ENCODE measurements at regions not wholly inside any gene's neighbourhood (a gene's known extent, or its start where the extent isn't known, plus 50 kb on each side); places are given as distances from the start of the nearest gene placed in this dataset.

DNA sequence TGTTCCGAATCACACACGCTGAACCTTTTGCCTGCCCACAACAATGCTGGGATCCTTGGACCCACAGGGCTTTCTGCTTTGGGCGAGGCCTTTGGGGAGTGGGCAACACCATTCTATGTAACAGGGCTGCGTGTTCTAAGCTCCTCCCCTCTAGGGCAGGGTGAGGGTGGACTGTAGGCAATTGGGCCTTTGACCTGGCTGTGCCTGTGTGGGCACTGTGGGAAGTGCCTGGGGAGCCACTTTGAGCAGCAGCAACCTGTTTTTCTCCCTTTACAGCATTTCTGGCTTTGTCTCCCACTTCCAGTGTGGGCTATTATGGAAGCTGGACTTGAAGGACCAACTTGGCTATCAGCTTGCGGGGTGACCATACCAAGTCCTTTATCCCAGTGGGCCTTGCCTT lies 128.9 kb upstream of the WSCD1 start:
- TF ChIP-seq, protein P1, sequence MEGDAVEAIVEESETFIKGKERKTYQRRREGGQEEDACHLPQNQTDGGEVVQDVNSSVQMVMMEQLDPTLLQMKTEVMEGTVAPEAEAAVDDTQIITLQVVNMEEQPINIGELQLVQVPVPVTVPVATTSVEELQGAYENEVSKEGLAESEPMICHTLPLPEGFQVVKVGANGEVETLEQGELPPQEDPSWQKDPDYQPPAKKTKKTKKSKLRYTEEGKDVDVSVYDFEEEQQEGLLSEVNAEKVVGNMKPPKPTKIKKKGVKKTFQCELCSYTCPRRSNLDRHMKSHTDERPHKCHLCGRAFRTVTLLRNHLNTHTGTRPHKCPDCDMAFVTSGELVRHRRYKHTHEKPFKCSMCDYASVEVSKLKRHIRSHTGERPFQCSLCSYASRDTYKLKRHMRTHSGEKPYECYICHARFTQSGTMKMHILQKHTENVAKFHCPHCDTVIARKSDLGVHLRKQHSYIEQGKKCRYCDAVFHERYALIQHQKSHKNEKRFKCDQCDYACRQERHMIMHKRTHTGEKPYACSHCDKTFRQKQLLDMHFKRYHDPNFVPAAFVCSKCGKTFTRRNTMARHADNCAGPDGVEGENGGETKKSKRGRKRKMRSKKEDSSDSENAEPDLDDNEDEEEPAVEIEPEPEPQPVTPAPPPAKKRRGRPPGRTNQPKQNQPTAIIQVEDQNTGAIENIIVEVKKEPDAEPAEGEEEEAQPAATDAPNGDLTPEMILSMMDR (optimal IDR thresholded peaks at IDR 0.05 in 1 of 3, IDR thresholded peaks at IDR 0.05 in 1 of 3, conservative IDR thresholded peaks at IDR 0.05 in 1 of 3; ENCODE audit: extremely low read depth in 1 of 3, insufficient read depth in 2 of 3, low read length in 3 of 3) = no peak
- no peak for TF ChIP-seq EZH2 (IDR thresholded peaks at IDR 0.05; ENCODE audit: low read length)

All from keratinocyte (primary cell).